Hematopoietic multipotent progenitor cell treated with erythropoietin and hydrocortisone succinate and interleukin-3 and kit ligand, for 17 days (in vitro differentiated cells): ENCODE measurements at regions not wholly inside any gene's neighbourhood (a gene's known extent, or its start where the extent isn't known, plus 50 kb on each side); places are given as distances from the start of the nearest gene placed in this dataset.

Experiments used
- DNase-seq: peaks from one replicate; pipeline ENCODE4 v3.0.0-alpha.2; 2015; ENCODE audit warnings: low spot score

DNA sequence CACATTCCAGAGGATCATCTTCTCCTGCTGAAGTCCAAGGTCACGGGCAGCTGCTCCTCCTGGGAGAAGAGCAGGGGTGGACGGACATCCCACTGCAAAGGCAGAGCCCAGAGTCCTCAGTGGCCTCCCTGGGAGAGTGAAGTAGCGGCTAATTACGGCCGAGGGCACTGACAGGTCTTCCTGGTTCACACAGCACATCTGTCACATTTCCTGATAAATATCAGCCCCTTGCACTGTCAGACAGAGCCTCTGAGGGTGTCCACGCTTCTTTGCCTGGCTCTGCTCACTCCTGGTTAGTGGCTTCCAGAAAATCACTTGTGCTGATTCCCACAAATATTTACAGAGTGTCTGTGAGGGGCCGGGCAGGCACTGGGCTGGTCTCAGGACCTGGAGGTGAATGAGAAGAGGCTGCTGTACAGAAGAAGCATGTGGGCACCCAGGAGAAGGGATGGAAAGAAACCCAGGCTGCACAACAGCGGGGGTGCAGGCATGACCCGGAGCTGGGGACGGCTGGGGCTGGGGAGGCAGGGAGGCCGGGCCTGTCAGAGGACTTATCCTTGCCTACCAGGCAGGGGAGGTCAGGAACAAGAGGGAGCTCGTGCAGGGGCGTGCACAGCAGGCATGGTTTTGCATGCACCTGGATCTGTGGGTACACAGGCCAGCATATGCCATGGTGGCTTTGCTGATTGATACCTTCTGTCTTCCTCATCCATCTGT, 258.2 kb upstream of the TNRC6C start:
- DNase-seq = no peak

DNA sequence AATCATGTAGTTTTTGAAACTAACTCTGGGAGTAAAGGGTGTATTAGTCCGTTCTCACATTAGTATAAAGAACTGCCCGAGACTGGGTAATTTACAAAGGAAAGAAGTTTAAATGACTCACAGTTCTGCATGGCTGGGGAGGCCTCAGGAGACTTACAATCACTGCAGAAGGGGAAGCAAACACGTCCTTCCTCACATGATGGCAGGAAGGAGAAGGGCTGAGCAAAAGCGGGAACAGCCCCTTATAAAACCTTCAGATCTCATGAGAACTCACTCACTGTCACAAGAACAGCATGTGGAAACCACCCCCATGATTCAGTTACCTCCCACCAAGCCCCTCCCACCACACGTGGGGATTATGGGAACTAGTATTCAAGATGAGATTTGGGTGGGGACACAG, 256.5 kb upstream of the TNRC6C start:
- no peak for DNase-seq

- no peak for DNase-seq
These were observed 254.3 kb upstream of the TNRC6C start for GRCh38 chr17:77704048-77704815.

- no peak for DNase-seq
These were observed 251.6 kb upstream of the TNRC6C start for GRCh38 chr17:77706938-77707337.

DNA sequence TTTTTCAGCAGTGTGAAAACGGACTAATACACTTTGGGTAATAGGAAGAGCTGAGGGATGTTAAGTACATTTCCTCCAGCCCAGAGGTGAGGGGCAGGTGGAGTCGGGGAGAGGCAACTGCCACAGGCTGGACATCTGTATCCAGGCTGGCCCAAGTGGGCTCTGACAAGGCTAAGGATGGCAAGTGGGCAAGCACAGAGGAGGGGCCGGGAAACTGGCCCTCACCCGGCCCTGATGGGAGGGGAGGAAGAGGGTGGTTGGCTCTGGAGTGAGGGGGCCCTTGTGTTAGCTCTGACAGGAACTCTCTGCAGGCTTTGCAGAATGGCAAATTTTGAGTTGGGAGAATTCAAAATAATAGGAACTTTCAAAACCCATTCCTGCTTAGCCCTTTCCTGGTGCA, 251.0 kb upstream of the TNRC6C start:
- no peak for DNase-seq

GRCh38 chr17:77708049-77708448, 250.5 kb upstream of the TNRC6C start:
- no peak for DNase-seq

GRCh38 chr17:77708936-77709335, 249.6 kb upstream of the TNRC6C start:
- DNase-seq = no peak

GRCh38 chr17:77709594-77709993, 248.9 kb upstream of the TNRC6C start:
- no peak for DNase-seq

DNA sequence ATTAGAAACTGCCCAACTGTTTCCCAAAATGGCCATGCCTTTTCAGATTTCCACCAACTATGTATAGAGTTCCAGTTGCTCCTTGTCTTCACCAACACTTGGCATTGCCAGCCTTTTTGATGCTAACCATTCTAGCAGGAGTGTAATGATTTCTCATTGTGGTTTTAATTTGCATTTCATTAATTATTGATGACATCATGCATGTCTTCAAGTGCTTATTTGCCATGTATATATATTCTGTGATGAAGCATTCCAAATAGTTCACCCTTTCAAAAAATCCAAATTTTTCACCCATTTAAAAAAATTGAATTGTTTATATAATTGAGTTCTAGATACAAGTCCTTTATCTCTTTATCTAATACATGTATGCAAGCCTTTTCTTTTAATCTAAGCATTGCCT, 245.9 kb upstream of the TNRC6C start:
- no peak for DNase-seq

DNA sequence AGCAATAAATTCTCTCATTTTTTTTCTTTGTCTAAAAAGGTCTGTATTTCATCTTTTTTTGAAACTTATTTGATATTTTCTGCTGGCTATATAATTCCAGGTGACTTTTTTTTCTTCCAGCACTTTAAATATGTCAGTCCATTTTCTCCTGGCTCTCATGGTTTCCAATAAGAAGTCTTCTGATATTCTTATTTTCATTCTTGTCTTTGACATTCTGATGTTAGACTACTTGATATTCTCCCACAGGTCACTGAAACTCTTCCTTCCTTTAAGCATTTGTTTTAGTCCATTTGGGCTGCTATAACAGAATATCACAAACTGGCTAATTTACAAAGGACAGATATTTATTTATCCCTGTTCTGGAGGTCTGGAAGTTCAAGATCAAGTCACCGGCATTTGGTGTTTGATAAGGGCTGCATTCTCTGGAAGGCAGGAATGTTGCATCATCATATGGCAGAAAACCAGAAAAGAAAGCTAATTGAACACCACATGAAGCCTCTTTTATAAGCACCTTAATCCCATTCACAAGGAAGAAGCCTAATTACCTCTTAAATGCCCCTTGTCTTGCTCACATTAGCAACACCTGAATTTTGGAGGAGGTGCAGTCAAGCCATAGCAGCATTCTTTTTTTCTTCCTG, 242.1 kb upstream of the TNRC6C start:
- no peak for DNase-seq

DNA sequence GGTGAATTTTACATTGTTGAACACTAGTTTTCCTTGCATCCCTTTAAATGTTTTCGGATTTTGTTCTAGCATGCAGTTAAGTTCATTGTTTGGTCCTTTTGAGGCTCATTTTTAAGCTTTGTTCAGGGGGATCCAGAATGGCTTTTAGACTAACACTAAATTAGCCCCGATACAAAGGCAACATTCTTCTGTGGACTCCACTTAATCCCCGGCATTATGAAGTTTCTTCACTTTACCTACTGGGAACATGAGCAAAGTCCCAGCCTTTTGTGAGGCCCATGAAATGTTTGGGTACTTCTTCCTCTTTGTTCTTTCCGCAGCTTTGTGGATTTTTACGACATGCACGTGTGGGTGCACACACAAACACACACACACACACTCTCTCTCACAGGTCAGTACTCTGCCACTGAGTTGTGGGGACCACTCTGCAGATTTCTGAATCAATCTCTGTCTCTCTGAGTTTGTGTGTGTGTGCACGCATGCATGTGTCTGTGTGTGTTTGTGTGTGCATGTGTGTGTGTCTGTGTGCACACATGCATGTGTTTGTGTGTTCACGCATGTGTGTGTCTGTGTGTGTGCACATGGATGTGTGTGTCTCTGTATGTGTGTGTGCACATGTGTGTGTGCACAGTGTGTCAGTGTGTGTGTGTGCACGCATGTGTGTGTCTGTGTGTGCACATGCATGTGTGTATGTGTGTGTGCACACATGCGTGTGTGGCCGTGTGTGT, 240.4 kb upstream of the TNRC6C start:
- no peak for DNase-seq

DNA sequence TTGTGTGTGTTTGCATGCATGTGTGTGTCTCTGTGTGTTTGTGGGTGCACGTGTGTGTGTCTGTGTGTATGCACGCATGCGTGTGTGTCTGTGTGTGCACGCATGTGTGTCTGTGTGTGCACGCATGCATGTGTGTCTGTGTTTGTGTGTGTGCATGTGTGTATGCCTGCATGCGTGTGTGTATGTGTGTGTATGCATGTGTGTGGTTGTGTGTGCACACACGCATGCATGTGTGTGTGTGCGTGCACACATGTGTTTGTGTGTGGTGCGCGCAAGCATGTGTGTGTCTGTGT, 239.9 kb upstream of the TNRC6C start:
- no peak for DNase-seq

- DNase-seq = no peak
These were observed 238.7 kb upstream of the TNRC6C start for GRCh38 chr17:77719806-77720205.

- DNase-seq = no peak
These were observed 237.3 kb upstream of the TNRC6C start for GRCh38 chr17:77720946-77721845.

- DNase-seq = no peak
These were observed 236.7 kb upstream of the TNRC6C start for GRCh38 chr17:77721846-77722160.

GRCh38 chr17:77722366-77722765, 236.1 kb upstream of the TNRC6C start:
- no peak for DNase-seq

DNA sequence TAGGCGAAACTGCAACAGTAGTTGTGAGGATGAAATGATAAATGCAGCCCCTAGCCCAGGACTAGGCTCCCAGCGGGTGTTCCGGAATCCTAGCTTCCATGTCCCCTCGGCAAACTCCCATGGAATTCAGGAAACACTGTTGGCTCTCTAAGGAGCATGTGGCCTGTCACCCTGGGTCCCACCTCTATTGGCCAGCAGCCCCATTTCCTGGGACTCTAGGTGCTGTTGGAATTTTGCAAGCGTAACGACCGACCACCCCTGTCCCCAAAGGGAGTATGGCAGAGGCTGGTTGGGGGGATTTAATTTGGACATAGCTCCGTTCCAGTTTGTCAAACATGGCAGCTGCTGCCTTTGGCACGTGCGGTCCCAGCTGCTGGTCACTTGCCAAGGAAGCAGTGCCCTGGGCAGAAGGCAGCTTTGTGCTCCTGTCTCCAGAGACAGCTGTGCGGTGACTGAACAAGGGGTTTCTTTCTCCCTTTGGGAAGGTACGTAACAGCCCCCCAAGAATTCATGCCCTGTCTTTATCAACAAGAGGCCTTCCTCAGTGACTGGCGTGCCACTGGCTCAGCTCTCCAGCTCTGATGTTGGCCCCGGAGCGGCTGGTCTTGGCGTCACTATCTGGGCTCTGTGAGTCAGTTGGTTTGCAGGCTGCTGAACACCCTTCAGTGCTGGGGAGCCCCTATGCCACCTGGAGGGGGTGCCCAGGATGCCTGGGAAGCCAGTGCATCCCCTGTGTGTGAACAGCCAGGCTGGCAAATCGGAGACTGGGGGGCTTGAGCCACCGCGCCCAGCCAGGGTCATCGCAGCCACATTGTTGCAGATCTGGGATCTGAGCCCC, 235.2 kb upstream of the TNRC6C start:
- no peak for DNase-seq

- DNase-seq = no peak
These were observed 234.3 kb upstream of the TNRC6C start for GRCh38 chr17:77723909-77724875.

GRCh38 chr17:77724876-77725615, 233.5 kb upstream of the TNRC6C start:
- no peak for DNase-seq
